ENCODE measurements at regions not wholly inside any gene's neighbourhood (a gene's known extent, or its start where the extent isn't known, plus 50 kb on each side); places are given as distances from the start of the nearest gene placed in this dataset.

DNA sequence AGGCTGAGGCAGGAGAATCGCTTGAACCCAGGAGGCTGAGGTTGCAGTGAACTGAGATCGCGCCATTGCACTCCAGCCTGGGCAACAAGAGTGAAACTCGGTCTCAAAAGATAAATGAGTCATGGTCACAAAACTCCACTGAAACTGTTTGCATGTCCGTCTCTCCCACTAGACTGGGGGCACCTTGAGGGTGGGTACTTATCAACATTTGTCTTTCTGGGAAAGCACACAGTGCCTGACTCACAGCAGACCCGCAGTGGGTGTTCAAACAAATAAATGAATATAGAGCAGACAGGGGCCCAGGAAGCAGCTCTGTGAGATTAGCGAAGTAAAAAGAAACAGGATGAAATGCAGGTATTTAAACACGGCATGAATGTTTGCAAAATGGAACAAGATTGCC lies 211.1 kb upstream of the GATA6 start:
- Histone ChIP-seq H3K27me3 (ENCODE audit: control insufficient read depth in 1 of 2, insufficient read depth in 2 of 2, low read length in 2 of 2) (no peaks in the 10 kb centered on the region), H3K4me1 (ENCODE audit: insufficient read depth, low read length) (peaks cover 15% of the 10 kb centered on the region), H3K4me2 (ENCODE audit: low read depth, low read length) (no peak overlapping the region; the same call in 1 of the 2 replicates), H3K27ac (ENCODE audit: extremely low read length, insufficient read depth, low read length) (no peak overlapping the region), H3K9ac (ENCODE audit: insufficient read depth, low read depth, low read length) (no peak overlapping the region), H3K36me3 (replicated peaks in 1 of 2; ENCODE audit: control insufficient read depth in 1 of 2, insufficient read depth in 2 of 2, low read length in 2 of 2) (no peaks in the 10 kb centered on the region), H2AFZ (ENCODE audit: low read length) (no peak overlapping the region), H4K20me1 (ENCODE audit: insufficient read depth, low read length) (no peaks in the 10 kb centered on the region), H3K9me3 (ENCODE audit: low read length) (no peaks in the 10 kb centered on the region), H3K4me3 (replicated peaks in 1 of 3; ENCODE audit: insufficient read depth in 1 of 3, low read depth in 2 of 3, low read length in 3 of 3) (no peak overlapping the region), H3K79me2 (ENCODE audit: insufficient read depth, low read length) (no peaks in the 10 kb centered on the region)
- ChIA-PET CTCF (ENCODE audit: low intra/inter-chr PET ratio, low total read pairs) (no interaction called here), POLR2A (no interaction called here)
- in situ Hi-C loops (cut with HindIII; ENCODE audit: extremely low pct_ligation_motif_present, low pct_unique_long_range_greater_than_20kb): no loop called here
- peak; percentile 65 for ATAC-seq
- WGBS (ENCODE audit: low lambda C conversion rate): 18% methylated on average over 8 of the region's 8 CpGs
- BruUV-seq (replicated peaks): no TSS peak
- intact Hi-C loops (cut with micrococcal nuclease; ENCODE audit: unreplicated experiment): loop anchor here (5.0 kb wide), 2 partner anchors 46 to 61 kb away; no protein-coding TSS in a partner anchor
- no peak for FAIRE-seq
- DNase-seq (ENCODE audit: low spot score): peak; percentile 69
- peak; percentile 19; the same call in 1 of the 2 replicates for TF ChIP-seq ETV5 (CRISPR knock-in tag; IDR thresholded peaks at IDR 0.05; ENCODE audit: borderline replicate concordance)
- TF ChIP-seq RARA (CRISPR knock-in tag; IDR thresholded peaks at IDR 0.05): peak; percentile 58; the same call in 1 of the 2 replicates
- TF ChIP-seq SALL1 (CRISPR knock-in tag; IDR thresholded peaks at IDR 0.05): peak; percentile 32
- TF ChIP-seq ZBTB33 (CRISPR knock-in tag; IDR thresholded peaks at IDR 0.05): peak; percentile 48
- TF ChIP-seq FOXK1 (CRISPR knock-in tag; IDR thresholded peaks at IDR 0.05; ENCODE audit: borderline replicate concordance, low read depth): no peak
- TF ChIP-seq, protein P1, sequence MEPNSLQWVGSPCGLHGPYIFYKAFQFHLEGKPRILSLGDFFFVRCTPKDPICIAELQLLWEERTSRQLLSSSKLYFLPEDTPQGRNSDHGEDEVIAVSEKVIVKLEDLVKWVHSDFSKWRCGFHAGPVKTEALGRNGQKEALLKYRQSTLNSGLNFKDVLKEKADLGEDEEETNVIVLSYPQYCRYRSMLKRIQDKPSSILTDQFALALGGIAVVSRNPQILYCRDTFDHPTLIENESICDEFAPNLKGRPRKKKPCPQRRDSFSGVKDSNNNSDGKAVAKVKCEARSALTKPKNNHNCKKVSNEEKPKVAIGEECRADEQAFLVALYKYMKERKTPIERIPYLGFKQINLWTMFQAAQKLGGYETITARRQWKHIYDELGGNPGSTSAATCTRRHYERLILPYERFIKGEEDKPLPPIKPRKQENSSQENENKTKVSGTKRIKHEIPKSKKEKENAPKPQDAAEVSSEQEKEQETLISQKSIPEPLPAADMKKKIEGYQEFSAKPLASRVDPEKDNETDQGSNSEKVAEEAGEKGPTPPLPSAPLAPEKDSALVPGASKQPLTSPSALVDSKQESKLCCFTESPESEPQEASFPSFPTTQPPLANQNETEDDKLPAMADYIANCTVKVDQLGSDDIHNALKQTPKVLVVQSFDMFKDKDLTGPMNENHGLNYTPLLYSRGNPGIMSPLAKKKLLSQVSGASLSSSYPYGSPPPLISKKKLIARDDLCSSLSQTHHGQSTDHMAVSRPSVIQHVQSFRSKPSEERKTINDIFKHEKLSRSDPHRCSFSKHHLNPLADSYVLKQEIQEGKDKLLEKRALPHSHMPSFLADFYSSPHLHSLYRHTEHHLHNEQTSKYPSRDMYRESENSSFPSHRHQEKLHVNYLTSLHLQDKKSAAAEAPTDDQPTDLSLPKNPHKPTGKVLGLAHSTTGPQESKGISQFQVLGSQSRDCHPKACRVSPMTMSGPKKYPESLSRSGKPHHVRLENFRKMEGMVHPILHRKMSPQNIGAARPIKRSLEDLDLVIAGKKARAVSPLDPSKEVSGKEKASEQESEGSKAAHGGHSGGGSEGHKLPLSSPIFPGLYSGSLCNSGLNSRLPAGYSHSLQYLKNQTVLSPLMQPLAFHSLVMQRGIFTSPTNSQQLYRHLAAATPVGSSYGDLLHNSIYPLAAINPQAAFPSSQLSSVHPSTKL (CRISPR knock-in tag; IDR thresholded peaks at IDR 0.05): peak; percentile 31; the same call in 1 of the 2 replicates
- TF ChIP-seq SKI (IDR thresholded peaks at IDR 0.05; ENCODE audit: partially characterized antibody): peak; percentile 34
- TF ChIP-seq MED1 (CRISPR knock-in tag; IDR thresholded peaks at IDR 0.05): no peak
- 0 out of 2 replicates have a peak, but pooled peaks have one; percentile 65 for TF ChIP-seq BCL6 (CRISPR knock-in tag; IDR thresholded peaks at IDR 0.05)
- TF ChIP-seq ZMYM2 (CRISPR knock-in tag; IDR thresholded peaks at IDR 0.05): no peak
- TF ChIP-seq KAT7 (CRISPR knock-in tag; IDR thresholded peaks at IDR 0.05; ENCODE audit: borderline replicate concordance): no peak
- 0 out of 2 replicates have a peak, but pooled peaks have one; percentile 20 for TF ChIP-seq ZMYM3 (CRISPR knock-in tag; IDR thresholded peaks at IDR 0.05)
- TF ChIP-seq ZNF556 (CRISPR knock-in tag; IDR thresholded peaks at IDR 0.05; ENCODE audit: borderline replicate concordance): no peak
- TF ChIP-seq, protein P2, sequence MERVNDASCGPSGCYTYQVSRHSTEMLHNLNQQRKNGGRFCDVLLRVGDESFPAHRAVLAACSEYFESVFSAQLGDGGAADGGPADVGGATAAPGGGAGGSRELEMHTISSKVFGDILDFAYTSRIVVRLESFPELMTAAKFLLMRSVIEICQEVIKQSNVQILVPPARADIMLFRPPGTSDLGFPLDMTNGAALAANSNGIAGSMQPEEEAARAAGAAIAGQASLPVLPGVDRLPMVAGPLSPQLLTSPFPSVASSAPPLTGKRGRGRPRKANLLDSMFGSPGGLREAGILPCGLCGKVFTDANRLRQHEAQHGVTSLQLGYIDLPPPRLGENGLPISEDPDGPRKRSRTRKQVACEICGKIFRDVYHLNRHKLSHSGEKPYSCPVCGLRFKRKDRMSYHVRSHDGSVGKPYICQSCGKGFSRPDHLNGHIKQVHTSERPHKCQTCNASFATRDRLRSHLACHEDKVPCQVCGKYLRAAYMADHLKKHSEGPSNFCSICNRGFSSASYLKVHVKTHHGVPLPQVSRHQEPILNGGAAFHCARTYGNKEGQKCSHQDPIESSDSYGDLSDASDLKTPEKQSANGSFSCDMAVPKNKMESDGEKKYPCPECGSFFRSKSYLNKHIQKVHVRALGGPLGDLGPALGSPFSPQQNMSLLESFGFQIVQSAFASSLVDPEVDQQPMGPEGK (CRISPR knock-in tag; IDR thresholded peaks at IDR 0.05): peak; percentile 51
- TF ChIP-seq RARG (CRISPR knock-in tag; IDR thresholded peaks at IDR 0.05; ENCODE audit: low read depth): no peak
- peak; percentile 78 for TF ChIP-seq ZNF770 (CRISPR knock-in tag; IDR thresholded peaks at IDR 0.05)
